SH-SY5Y (cell line): ENCODE measurements at regions not wholly inside any gene's neighbourhood (a gene's known extent, or its start where the extent isn't known, plus 50 kb on each side); places are given as distances from the start of the nearest gene placed in this dataset.

Source experiments
- GATA2 ChIP-seq: IDR thresholded peaks from 2 replicates; pipeline ENCODE4 v1.6.1; 2011; ENCODE audit warnings: mild to moderate bottlenecking, low read depth, low read length
- GATA3 ChIP-seq: IDR thresholded peaks from 2 replicates; pipeline ENCODE4 v1.6.1; 2011; ENCODE audit warnings: low read depth, mild to moderate bottlenecking, low read length, moderate library complexity

DNA sequence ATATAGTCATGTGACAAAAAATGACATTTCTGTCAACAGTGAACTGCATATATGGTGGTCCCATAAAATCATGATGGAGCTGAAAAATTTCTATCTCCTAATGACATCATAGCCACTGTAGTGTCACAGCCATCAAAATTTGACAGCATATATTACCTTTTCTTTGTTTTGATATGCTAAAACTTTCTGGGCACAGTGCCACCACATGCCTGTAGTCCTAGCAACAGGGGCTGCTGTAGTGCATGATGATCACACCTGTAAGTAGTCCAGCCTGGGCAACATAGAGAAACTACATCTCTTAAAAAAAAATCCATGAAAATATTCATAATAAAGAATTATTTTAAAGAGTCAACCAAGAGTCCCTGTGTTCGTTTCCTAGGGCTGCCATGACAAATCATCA lies 155.5 kb upstream of the SERTAD2 start:
- TF ChIP-seq GATA3 (no peak), GATA2 (no peak)

DNA sequence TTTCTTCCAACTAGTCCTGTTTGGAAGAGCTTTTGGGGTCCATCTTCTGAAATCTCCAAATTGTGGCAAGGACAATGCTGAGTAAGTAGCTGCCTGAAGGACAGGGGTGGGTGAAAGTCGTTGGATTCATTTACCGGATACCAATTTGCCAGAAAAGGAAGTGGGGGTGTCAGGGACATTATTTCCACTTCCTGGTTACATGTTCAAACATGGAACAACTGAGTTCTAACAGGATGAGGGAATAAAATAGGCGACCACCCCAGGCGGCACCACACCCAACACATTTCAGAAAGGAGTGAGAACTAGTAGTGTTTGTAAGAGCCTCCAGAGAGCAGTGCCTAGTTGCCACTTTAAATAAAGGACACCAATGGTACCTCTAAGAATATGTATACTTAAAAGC lies 158.6 kb upstream of the SERTAD2 start:
- TF ChIP-seq GATA2, result no peak
- TF ChIP-seq GATA3, result no peak

DNA sequence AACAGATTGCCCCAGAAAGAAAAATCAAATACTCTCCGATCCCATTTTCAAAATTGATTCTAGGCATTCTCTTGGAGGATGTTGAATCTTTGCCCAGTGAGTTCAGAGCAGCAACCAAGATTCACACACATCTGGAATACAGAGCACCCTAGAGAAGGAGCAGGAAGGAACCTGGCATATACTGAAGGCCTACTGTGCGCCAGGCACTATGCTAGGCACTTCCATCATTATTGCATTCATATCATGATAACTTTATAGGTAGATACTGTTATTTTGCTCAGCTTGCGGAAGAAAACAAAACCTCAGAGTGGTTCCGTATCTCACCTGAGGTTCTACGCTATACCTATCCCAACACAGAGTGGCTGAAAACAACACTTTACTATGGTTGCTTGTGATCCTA lies 160.3 kb upstream of the SERTAD2 start:
- no peak for TF ChIP-seq GATA2
- no peak for TF ChIP-seq GATA3

DNA sequence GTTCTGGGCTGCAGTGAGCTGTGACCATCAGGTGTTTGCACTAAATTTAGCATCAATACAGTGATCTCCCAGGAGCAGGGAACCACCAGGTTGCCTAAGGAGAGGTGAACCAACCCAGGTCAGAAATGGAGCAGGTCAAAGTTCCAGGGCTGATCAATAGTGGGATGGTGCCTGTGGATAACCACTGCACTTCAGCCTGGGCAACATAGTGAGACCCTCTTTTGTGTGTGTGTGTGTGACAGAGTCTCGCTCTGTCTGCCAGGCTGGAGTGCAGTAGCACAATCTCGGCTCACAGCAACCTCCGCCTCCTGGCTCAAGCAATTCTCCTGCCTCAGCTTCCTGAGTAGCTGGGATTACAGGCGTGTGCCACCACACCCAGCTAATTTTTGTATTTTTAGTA lies 163.7 kb upstream of the SERTAD2 start:
- TF ChIP-seq GATA2 (no peak), GATA3 (no peak)

DNA sequence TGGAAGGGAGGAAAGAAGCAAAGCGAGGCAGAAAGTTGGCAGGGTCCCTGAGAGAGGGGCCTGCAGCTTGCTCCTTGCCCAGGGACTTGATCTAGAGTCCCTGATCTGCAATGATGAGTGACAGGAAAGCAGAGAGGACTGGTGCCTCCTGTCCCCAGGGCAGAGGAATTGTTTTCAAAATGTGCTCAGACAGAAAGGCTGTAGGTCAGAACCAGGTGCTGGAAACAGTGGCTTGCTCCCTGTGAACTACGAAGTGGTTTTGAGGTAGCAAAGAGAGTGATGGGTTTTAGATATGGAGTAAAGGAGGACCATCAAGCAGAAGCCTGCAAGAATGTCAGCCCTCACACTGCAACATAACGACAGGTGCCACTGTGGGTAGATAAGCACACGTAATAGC lies 164.9 kb upstream of the SERTAD2 start:
- TF ChIP-seq GATA3 (no peak), GATA2 (no peak)

DNA sequence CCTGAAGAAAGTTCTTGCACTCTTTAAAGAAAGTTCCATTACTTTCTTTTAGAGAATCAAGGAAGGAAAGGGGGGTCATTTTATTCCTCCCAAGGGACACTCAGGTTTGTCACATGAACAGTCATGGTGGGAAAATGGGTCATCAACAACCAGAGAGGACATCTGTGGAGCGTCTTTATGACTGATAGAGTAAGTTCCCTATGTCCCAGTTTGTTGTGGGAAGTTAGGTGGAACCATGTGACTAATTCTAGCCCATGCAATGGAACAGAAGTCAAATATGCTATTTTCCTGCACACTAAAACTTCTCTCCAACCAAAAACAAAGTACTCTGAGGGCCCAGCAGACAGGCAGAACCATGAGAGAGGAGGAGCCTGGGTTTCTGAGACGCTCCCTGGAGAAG lies 165.6 kb upstream of the SERTAD2 start:
- TF ChIP-seq GATA2, result no peak
- no peak for TF ChIP-seq GATA3

DNA sequence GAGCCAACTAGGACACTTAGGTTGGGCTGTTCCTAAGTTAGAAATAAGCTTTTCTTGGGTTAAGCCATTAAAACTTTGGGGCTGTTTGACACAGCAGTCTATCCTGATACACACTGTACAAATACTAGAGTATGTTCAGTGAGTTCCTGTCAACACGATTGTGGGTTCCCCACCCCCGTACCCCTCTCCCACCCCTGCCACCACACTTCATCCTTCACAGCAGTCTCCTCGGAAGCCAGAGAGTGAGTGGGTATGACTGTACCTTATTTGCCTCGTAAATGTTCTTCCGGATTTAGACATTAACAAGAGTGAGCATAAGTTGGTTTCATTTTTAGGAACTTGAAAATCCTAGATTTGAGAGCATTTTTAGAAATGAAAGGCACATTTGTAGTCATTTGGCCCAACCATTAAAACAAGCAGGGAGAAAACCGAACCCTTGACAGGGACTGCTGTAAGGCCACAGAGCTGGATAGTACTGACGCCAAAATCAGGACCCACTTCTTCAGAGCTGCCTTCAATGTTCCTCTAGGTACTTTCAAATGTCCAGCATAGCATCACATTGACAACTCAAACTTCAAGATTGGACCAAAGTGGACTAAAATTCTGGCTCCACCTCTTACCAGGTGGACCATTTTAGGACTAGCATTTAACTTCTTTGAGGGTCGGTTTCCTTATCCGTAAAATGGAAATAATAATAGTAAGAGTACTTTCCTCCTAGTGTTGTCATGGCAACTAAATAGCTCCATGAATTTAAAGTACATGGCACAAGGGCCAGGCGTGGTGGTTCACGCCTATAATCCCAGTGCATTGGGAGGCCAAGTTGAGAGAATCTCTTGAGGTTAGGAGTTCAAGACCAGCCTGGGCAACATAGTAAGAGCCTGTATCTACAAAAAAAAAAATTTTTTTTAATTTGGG lies 166.3 kb upstream of the SERTAD2 start:
- no peak for TF ChIP-seq GATA2
- TF ChIP-seq GATA3, result no peak

DNA sequence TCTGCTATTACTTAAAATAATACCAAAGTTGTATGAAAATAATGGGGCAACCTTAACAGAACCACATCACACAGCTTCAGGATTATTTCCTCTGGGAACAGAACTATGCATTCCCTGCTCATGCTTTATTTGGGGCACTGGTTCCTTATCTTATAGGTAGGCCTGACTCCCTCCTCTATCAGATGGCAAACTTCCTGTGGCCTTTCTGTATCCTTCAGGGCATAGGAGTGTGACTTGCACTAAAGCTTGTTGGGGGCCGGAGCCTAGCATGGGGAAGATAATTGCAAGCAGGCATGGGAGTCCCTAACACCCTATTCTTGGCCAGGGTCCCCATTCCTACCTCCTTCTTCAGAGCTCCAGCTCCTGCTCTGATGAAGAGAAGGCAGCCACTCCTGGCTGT lies 167.2 kb upstream of the SERTAD2 start:
- TF ChIP-seq GATA3 (no peak), GATA2 (no peak)

DNA sequence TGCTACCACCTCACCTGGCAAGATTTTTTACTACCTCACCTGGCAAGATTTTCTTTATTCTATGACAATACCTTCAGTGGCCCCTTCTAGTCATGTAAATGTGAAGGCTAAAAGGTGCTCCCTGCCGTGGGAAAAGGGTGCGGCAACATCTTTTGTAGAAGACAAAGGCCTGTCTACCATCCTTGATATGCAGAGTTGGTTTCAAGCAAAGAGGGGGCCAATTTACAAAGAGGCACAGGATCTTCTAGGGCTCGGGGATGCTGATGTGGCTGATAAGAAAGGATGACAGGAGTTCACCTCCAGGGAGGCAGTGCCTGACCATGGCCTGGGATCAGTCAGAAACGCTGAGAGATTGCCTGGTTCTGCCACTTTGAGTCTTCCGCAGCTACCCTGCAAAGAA lies 165.4 kb upstream of the SLC1A4 start:
- TF ChIP-seq GATA2 (no peak), GATA3 (no peak)

DNA sequence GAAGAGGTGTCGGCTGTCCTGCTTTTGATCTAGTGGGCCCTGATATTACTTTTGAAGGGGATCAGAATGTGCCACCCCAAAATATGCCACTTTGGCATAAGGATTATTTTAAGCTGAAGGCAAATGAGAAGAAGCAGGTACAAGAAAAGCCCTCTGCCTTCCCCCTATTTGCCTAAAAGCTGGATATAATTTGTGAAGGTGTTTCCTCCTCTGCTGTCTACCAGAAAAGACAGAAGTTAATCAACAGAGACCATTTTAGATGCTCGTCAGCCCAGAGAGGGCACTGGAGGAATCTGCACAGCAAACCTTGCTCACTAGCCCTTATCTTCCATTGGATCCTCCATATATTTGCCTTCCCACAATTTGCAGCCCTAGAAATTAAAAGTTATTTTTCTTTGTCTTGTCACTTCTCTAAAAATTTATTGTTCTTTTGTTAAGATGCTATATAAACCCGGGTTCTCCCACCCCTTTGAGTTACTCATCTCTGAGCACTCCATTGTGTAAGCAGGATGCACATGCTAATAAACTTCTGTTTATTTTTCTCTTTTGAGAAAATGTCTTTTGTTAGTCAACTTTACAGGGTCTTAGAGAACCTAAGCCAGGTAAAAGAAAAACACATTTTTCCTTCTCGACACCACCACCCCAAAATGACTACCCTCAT lies 163.2 kb upstream of the SLC1A4 start:
- no peak for TF ChIP-seq GATA2
- TF ChIP-seq GATA3, result no peak

DNA sequence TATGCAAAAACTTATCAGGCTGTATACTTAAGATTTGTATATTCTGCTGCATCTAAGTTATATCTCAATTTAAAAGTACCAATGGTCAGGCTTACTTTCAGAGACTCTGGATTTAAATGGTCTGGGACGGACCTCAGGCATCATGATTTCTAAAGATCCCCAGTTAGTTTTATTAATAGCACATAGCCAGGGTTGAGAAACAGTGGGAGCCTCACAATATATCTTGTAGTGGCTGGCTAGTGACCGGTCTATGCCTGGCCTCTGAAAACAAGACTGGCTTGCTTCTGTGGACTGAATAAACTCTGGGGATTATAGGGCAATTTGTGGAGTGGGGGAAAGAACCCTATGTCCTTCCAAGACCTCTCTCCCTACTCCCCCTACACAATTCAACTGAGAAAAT lies 162.5 kb upstream of the SLC1A4 start:
- TF ChIP-seq GATA2 (no peak), GATA3 (no peak)

DNA sequence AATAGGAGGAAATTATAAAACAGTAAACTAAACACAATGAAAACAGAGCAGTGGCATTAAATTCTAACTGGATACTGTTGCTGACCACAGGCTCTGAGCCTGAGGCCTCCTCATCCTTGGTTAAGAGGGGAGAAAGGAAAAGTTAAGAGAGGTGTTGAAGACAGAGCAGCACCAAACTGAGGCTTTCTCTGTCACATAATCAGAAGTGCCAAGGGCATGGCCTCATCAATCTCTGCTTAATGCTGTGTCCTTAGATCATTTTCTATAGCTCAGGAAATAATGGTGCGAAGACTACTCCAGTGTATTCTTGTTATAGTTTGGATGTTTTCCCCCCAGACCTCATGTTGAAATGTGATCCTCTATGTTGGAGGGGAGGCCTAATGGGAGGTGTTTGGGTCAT lies 160.9 kb upstream of the SLC1A4 start:
- no peak for TF ChIP-seq GATA2
- no peak for TF ChIP-seq GATA3

DNA sequence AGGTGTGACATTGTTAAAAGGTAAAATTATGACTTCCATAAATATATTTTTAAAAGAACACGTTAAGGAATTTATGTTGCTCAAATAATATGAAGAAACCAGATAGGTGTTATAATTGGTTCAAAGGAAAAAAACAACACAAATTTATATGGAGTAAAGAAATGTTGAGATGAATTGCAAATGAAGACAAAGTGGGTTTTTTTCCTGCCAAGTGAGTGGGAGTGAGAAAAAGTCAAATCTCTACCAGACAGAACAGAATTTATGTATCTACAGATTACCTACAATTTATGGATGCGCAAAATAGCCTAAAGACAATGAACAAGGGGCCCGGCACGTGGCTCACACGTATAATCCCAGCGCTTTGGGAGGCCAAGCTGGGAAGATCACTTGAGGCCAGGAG lies 159.7 kb upstream of the SLC1A4 start:
- TF ChIP-seq GATA2 (no peak), GATA3 (no peak)

DNA sequence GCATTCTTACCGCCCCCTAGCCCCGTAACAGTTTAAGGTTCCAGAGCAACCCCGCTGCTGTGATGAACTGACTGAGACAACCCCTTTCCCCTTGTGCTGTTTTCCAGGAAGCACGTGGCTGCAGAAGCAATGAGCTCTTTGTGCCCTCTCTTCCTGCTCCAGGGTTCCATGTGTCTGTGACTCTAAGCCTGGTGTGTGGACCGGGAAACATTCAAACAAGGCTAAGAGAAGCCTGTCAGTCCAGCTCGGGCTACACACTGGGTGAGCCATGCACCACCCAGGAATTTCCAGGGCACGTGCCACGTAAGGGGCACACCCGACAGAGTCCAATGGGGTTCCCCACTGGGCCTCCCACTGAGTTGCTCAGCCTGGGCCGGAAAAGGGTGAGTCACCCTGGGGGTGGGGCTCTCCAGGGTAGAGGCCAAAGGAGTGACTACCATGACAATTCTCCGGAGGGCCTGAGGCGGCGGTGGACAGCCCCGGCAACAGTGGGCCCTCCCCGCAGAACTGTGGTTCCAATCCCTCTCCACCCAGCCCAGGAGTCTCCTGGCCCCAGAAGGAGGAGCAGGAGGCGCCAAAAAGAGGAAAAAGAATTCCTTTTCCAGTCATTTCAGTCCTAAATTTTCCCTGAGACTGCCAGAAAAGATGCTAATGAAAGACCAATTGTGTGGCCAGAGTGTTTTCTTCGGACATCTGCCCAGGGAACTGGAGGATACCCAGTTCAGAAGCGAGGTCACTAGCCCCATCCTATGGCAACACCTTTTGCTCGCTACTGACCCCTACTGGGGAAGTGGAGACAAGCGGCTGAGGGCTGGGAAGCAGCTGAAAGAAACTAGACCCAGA lies 157.8 kb upstream of the SLC1A4 start:
- TF ChIP-seq GATA3 (no peak), GATA2 (no peak)

DNA sequence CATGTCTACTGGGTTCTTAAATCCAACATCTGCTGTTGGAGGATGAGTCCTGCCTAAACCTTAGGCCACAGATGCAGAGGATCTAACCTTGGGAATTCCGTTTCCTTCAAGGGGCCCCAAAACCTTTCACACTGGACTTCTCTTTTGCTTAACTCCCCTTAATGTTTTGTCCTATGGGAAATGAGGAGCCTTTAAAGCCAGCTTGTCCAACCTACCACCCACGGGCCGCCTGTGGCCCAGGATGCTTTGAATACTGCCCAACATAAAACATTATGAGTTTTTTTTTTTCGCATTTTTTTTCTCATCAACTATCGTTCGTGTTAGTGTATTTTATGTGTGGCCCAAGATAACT lies 157.2 kb upstream of the SLC1A4 start:
- no peak for TF ChIP-seq GATA2
- TF ChIP-seq GATA3, result no peak
